ENCODE measurements at regions not wholly inside any gene's neighbourhood (a gene's known extent, or its start where the extent isn't known, plus 50 kb on each side); places are given as distances from the start of the nearest gene placed in this dataset.

GRCh38 chrX:124796989-124797388 lies 450.6 kb downstream of the SH2D1A start:
- TF ChIP-seq CTCF (IDR thresholded peaks at IDR 0.05): no peak
- H3K9me3 Mint-ChIP-seq: peaks cover 0 to 10% (median 2%) of the 10 kb centered on the region in 7 donors
- H3K4me1 ChIP-seq (ENCODE audit: control insufficient read depth in 1 of 2, insufficient read depth in 2 of 2, low read length in 2 of 2): no peaks in the 10 kb centered on the region
- H3K4me2 ChIP-seq (replicated peaks; ENCODE audit: extremely low read depth, low read length, poor library complexity, severe bottlenecking): no peak overlapping the region
- H3K27me3 Mint-ChIP-seq (ENCODE audit: low read depth in 3 of 3): no peaks in the 10 kb centered on the region
- no peak overlapping the region for H2AFZ ChIP-seq (ENCODE audit: insufficient read depth, low read depth, low read length, poor library complexity, severe bottlenecking)
- H3K27me3 ChIP-seq (ENCODE audit: control insufficient read depth in 2 of 2, insufficient read depth in 2 of 2, low read length in 2 of 2): no peaks in the 10 kb centered on the region
- H3K27ac Mint-ChIP-seq: no peak overlapping the region
- no peaks in the 10 kb centered on the region for H3K36me3 Mint-ChIP-seq
- H3K4me3 Mint-ChIP-seq: no peak overlapping the region
- H3K36me3 ChIP-seq (replicated peaks in 1 of 2; ENCODE audit: control insufficient read depth in 1 of 2, insufficient read depth in 2 of 2, low read length in 2 of 2): no peaks in the 10 kb centered on the region
- no peaks in the 10 kb centered on the region for H3K9me3 ChIP-seq (replicated peaks in 1 of 2; ENCODE audit: control insufficient read depth in 1 of 2, insufficient read depth in 1 of 2, low read length in 2 of 2)
- no peaks in the 10 kb centered on the region for H3K4me1 Mint-ChIP-seq
- H3K27ac ChIP-seq (ENCODE audit: low read depth in 1 of 2, low read length in 2 of 2): no peak overlapping the region
- no peaks in the 10 kb centered on the region for H4K20me1 ChIP-seq (ENCODE audit: insufficient read depth, low read length)
- DNase-seq: no peak
- H3K4me3 ChIP-seq (replicated peaks in 1 of 3; ENCODE audit: low read depth in 2 of 3, low read length in 3 of 3): no peak overlapping the region
- H3K9ac ChIP-seq (ENCODE audit: insufficient read depth, low read length, poor library complexity, severe bottlenecking): no peak overlapping the region
- intact Hi-C loops (cut with micrococcal nuclease): no loop called here
- no CpG with 5 or more reads among the region's 3 CpGs for WGBS (ENCODE audit: insufficient coverage)
- no peaks in the 10 kb centered on the region for H3K79me2 ChIP-seq (ENCODE audit: insufficient read depth, low read length)

GRCh38 chrX:124804962-124805361 lies 458.6 kb downstream of the SH2D1A start:
- no peaks in the 10 kb centered on the region for H3K27me3 ChIP-seq (ENCODE audit: control insufficient read depth in 2 of 2, insufficient read depth in 2 of 2, low read length in 2 of 2)
- no peak for DNase-seq
- H4K20me1 ChIP-seq (ENCODE audit: insufficient read depth, low read length): no peaks in the 10 kb centered on the region
- no CpG with 5 or more reads among the region's 2 CpGs for WGBS (ENCODE audit: insufficient coverage)
- no peak overlapping the region for H3K4me3 Mint-ChIP-seq
- no peaks in the 10 kb centered on the region for H3K36me3 Mint-ChIP-seq
- TF ChIP-seq CTCF (IDR thresholded peaks at IDR 0.05): no peak
- intact Hi-C loops (cut with micrococcal nuclease): no loop called here
- no peaks in the 10 kb centered on the region for H3K36me3 ChIP-seq (replicated peaks in 1 of 2; ENCODE audit: control insufficient read depth in 1 of 2, insufficient read depth in 2 of 2, low read length in 2 of 2)
- H3K4me2 ChIP-seq (replicated peaks; ENCODE audit: extremely low read depth, low read length, poor library complexity, severe bottlenecking): no peak overlapping the region
- H3K27me3 Mint-ChIP-seq (ENCODE audit: low read depth in 3 of 3): peaks cover 0 to 1% (median 0%) of the 10 kb centered on the region in 3 donors
- H3K27ac ChIP-seq (ENCODE audit: low read depth in 1 of 2, low read length in 2 of 2): no peak overlapping the region
- H3K4me1 ChIP-seq (ENCODE audit: control insufficient read depth in 1 of 2, insufficient read depth in 2 of 2, low read length in 2 of 2): no peaks in the 10 kb centered on the region
- no peaks in the 10 kb centered on the region for H3K79me2 ChIP-seq (ENCODE audit: insufficient read depth, low read length)
- H2AFZ ChIP-seq (ENCODE audit: insufficient read depth, low read depth, low read length, poor library complexity, severe bottlenecking): no peak overlapping the region
- H3K4me1 Mint-ChIP-seq: no peaks in the 10 kb centered on the region
- no peak overlapping the region for H3K9ac ChIP-seq (ENCODE audit: insufficient read depth, low read length, poor library complexity, severe bottlenecking)
- peaks cover 0 to 3% of the 10 kb centered on the region in 2 donors for H3K9me3 ChIP-seq (replicated peaks in 1 of 2; ENCODE audit: control insufficient read depth in 1 of 2, insufficient read depth in 1 of 2, low read length in 2 of 2)
- no peak overlapping the region for H3K27ac Mint-ChIP-seq
- H3K9me3 Mint-ChIP-seq: peaks cover 0 to 8% (median 4%) of the 10 kb centered on the region in 7 donors
- H3K4me3 ChIP-seq (replicated peaks in 1 of 3; ENCODE audit: low read depth in 2 of 3, low read length in 3 of 3): no peak overlapping the region

All from CD14-positive monocyte (primary cell).